ENCODE measurements at regions not wholly inside any gene's neighbourhood (a gene's known extent, or its start where the extent isn't known, plus 50 kb on each side); places are given as distances from the start of the nearest gene placed in this dataset.

DNA sequence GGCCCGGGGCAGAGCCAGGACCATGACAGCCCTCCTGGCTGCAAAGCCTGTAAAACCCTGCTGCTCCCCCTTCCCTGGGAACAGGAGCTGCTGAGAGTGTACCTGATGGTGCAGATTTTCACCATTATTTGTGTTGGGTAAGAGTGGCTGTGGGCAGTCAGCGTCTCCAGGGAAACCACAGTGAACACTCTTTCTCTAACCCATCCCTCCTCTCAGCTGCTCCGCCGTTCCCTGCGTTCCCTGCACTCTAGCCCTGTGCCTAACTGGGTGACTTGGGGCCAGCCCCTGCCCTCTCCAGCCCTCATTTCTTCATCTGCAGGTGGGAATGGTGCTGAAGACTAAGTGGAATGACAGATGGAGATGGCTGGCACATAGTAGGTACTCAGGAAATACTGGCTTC lies 75.9 kb upstream of the PCBD1 start:
- TF ChIP-seq, protein P1, sequence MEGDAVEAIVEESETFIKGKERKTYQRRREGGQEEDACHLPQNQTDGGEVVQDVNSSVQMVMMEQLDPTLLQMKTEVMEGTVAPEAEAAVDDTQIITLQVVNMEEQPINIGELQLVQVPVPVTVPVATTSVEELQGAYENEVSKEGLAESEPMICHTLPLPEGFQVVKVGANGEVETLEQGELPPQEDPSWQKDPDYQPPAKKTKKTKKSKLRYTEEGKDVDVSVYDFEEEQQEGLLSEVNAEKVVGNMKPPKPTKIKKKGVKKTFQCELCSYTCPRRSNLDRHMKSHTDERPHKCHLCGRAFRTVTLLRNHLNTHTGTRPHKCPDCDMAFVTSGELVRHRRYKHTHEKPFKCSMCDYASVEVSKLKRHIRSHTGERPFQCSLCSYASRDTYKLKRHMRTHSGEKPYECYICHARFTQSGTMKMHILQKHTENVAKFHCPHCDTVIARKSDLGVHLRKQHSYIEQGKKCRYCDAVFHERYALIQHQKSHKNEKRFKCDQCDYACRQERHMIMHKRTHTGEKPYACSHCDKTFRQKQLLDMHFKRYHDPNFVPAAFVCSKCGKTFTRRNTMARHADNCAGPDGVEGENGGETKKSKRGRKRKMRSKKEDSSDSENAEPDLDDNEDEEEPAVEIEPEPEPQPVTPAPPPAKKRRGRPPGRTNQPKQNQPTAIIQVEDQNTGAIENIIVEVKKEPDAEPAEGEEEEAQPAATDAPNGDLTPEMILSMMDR (IDR thresholded peaks at IDR 0.05), result no peak
- TF ChIP-seq POLR2A (IDR thresholded peaks at IDR 0.05), result no peak

Measured in testis (tissue), 2 donors.